ENCODE measurements at regions not wholly inside any gene's neighbourhood (a gene's known extent, or its start where the extent isn't known, plus 50 kb on each side); places are given as distances from the start of the nearest gene placed in this dataset.

GRCh38 chr18:29160170-29160569, 983.2 kb upstream of the CDH2 start:
- no peak for DNase-seq (ENCODE audit: low spot score)

- DNase-seq (ENCODE audit: low spot score), result no peak
Measured at GRCh38 chr18:29157905-29158304, 981.0 kb upstream of the CDH2 start.

GRCh38 chr18:29157057-29157780, 980.3 kb upstream of the CDH2 start:
- no peak for DNase-seq (ENCODE audit: low spot score)

GRCh38 chr18:29156531-29156930, 979.6 kb upstream of the CDH2 start:
- no peak for DNase-seq (ENCODE audit: low spot score)

GRCh38 chr18:29154758-29155725, 978.1 kb upstream of the CDH2 start:
- no peak for DNase-seq (ENCODE audit: low spot score)

GRCh38 chr18:29154196-29154757, 977.3 kb upstream of the CDH2 start:
- no peak for DNase-seq (ENCODE audit: low spot score)

GRCh38 chr18:29153091-29153490, 976.2 kb upstream of the CDH2 start:
- DNase-seq (ENCODE audit: low spot score), result no peak

GRCh38 chr18:29147944-29148343, 971.0 kb upstream of the CDH2 start:
- DNase-seq (ENCODE audit: low spot score), result no peak

GRCh38 chr18:29146068-29146467, 969.1 kb upstream of the CDH2 start:
- no peak for DNase-seq (ENCODE audit: low spot score)

GRCh38 chr18:29140590-29140989, 963.7 kb upstream of the CDH2 start:
- DNase-seq (ENCODE audit: low spot score), result no peak

GRCh38 chr18:29137773-29138495, 961.0 kb upstream of the CDH2 start:
- no peak for DNase-seq (ENCODE audit: low spot score)

GRCh38 chr18:29123706-29124530, 947.0 kb upstream of the CDH2 start:
- DNase-seq (ENCODE audit: low spot score), result no peak

GRCh38 chr18:29104671-29105070, 927.7 kb upstream of the CDH2 start:
- DNase-seq (ENCODE audit: low spot score), result no peak

GRCh38 chr18:29104227-29104626, 927.3 kb upstream of the CDH2 start:
- DNase-seq (ENCODE audit: low spot score), result no peak

- no peak for DNase-seq (ENCODE audit: low spot score)
Measured at GRCh38 chr18:29096079-29096770, 919.3 kb upstream of the CDH2 start.

GRCh38 chr18:29087616-29088246, 910.8 kb upstream of the CDH2 start:
- DNase-seq (ENCODE audit: low spot score), result no peak

- no peak for DNase-seq (ENCODE audit: low spot score)
Measured at GRCh38 chr18:29084120-29084519, 907.2 kb upstream of the CDH2 start.

- DNase-seq (ENCODE audit: low spot score), result no peak
Measured at GRCh38 chr18:29083545-29083944, 906.6 kb upstream of the CDH2 start.

GRCh38 chr18:29080946-29081345, 904.0 kb upstream of the CDH2 start:
- no peak for DNase-seq (ENCODE audit: low spot score)

- DNase-seq (ENCODE audit: low spot score), result no peak
Measured at GRCh38 chr18:29078273-29078672, 901.3 kb upstream of the CDH2 start.
